HG02970 (cell line): ENCODE measurements at regions not wholly inside any gene's neighbourhood (a gene's known extent, or its start where the extent isn't known, plus 50 kb on each side); places are given as distances from the start of the nearest gene placed in this dataset.

Experiments
- ATAC-seq: cut with Tn5 transposase; IDR thresholded peaks from one replicate; pipeline ENCODE4 v1.9.1; 2021; ENCODE audit warnings: mild to moderate bottlenecking, moderate library complexity, moderate number of reproducible peaks; ENCODE audit not compliant: unreplicated experiment, low FRiP score

GRCh38 chr9:71590362-71590761 is 178.0 kb downstream of the CEMIP2 start:
- no peak for ATAC-seq

- no peak for ATAC-seq
These were observed 178.7 kb downstream of the CEMIP2 start for GRCh38 chr9:71589612-71590011.

- no peak for ATAC-seq
These were observed 180.5 kb downstream of the CEMIP2 start for GRCh38 chr9:71587576-71588362.

- no peak for ATAC-seq
These were observed 184.5 kb downstream of the CEMIP2 start for GRCh38 chr9:71583792-71584191.

- ATAC-seq = no peak
These were observed 186.0 kb downstream of the CEMIP2 start for GRCh38 chr9:71582347-71582746.

GRCh38 chr9:71581101-71581500 is 187.2 kb downstream of the CEMIP2 start:
- no peak for ATAC-seq

- ATAC-seq = no peak
These were observed 197.1 kb downstream of the CEMIP2 start for GRCh38 chr9:71571186-71571585.

- ATAC-seq = no peak
These were observed 200.4 kb downstream of the CEMIP2 start for GRCh38 chr9:71567890-71568289.

GRCh38 chr9:71562140-71562539 is 206.2 kb downstream of the CEMIP2 start:
- ATAC-seq = no peak

- no peak for ATAC-seq
These were observed 211.0 kb downstream of the CEMIP2 start for GRCh38 chr9:71557310-71557709.

GRCh38 chr9:71552480-71552879 is 215.8 kb downstream of the CEMIP2 start:
- ATAC-seq = no peak

GRCh38 chr9:71549023-71549422 is 219.3 kb downstream of the CEMIP2 start:
- ATAC-seq = peak; percentile 75

GRCh38 chr9:71544464-71544863 is 223.8 kb downstream of the CEMIP2 start:
- ATAC-seq = no peak

- ATAC-seq = no peak
These were observed 226.9 kb downstream of the CEMIP2 start for GRCh38 chr9:71541436-71541835.

- ATAC-seq = no peak
These were observed 243.2 kb downstream of the CEMIP2 start for GRCh38 chr9:71524996-71525580.

GRCh38 chr9:71524516-71524915 is 243.8 kb downstream of the CEMIP2 start:
- no peak for ATAC-seq

GRCh38 chr9:71521132-71521531 is 247.2 kb downstream of the CEMIP2 start:
- no peak for ATAC-seq

- ATAC-seq = no peak
These were observed 249.1 kb downstream of the CEMIP2 start for GRCh38 chr9:71519098-71519696.

GRCh38 chr9:71518045-71518827 is 250.1 kb downstream of the CEMIP2 start:
- ATAC-seq = no peak

GRCh38 chr9:71515626-71516025 is 252.7 kb downstream of the CEMIP2 start:
- no peak for ATAC-seq

GRCh38 chr9:71515107-71515506 is 253.2 kb downstream of the CEMIP2 start:
- ATAC-seq = no peak
